ENCODE measurements at regions not wholly inside any gene's neighbourhood (a gene's known extent, or its start where the extent isn't known, plus 50 kb on each side); places are given as distances from the start of the nearest gene placed in this dataset.

GRCh38 chr6:139828751-139829519, 454.5 kb upstream of the CITED2 start:
- in situ Hi-C loops (cut with HindIII; ENCODE audit: low pct_ligation_motif_present, low pct_unique_long_range_greater_than_20kb, low sequenced_read_pairs): no loop called here
- no peak for DNase-seq

GRCh38 chr6:139825935-139826374, 451.5 kb upstream of the CITED2 start:
- DNase-seq: no peak
- in situ Hi-C loops (cut with HindIII; ENCODE audit: low pct_ligation_motif_present, low pct_unique_long_range_greater_than_20kb, low sequenced_read_pairs): no loop called here

GRCh38 chr6:139824864-139825263, 450.4 kb upstream of the CITED2 start:
- no peak for DNase-seq
- in situ Hi-C loops (cut with HindIII; ENCODE audit: low pct_ligation_motif_present, low pct_unique_long_range_greater_than_20kb, low sequenced_read_pairs): no loop called here

GRCh38 chr6:139823808-139824126, 449.3 kb upstream of the CITED2 start:
- in situ Hi-C loops (cut with HindIII; ENCODE audit: low pct_ligation_motif_present, low pct_unique_long_range_greater_than_20kb, low sequenced_read_pairs): no loop called here
- no peak for DNase-seq

- in situ Hi-C loops (cut with HindIII; ENCODE audit: low pct_ligation_motif_present, low pct_unique_long_range_greater_than_20kb, low sequenced_read_pairs): no loop called here
- no peak for DNase-seq
Measured at GRCh38 chr6:139823099-139823807, 448.8 kb upstream of the CITED2 start.

GRCh38 chr6:139821676-139822223, 447.3 kb upstream of the CITED2 start:
- in situ Hi-C loops (cut with HindIII; ENCODE audit: low pct_ligation_motif_present, low pct_unique_long_range_greater_than_20kb, low sequenced_read_pairs): no loop called here

GRCh38 chr6:139820210-139820609, 445.8 kb upstream of the CITED2 start:
- DNase-seq: peak; percentile 3
- in situ Hi-C loops (cut with HindIII; ENCODE audit: low pct_ligation_motif_present, low pct_unique_long_range_greater_than_20kb, low sequenced_read_pairs): no loop called here

More at GRCh38 chr6:139821676-139822223, 447.3 kb upstream of the CITED2 start:
- no peak for DNase-seq

- no peak for DNase-seq
- in situ Hi-C loops (cut with HindIII; ENCODE audit: low pct_ligation_motif_present, low pct_unique_long_range_greater_than_20kb, low sequenced_read_pairs): no loop called here
Measured at GRCh38 chr6:139819776-139820175, 445.3 kb upstream of the CITED2 start.

GRCh38 chr6:139812939-139813338, 438.5 kb upstream of the CITED2 start:
- DNase-seq: no peak
- in situ Hi-C loops (cut with HindIII; ENCODE audit: low pct_ligation_motif_present, low pct_unique_long_range_greater_than_20kb, low sequenced_read_pairs): no loop called here

- DNase-seq: peak; percentile 2
- in situ Hi-C loops (cut with HindIII; ENCODE audit: low pct_ligation_motif_present, low pct_unique_long_range_greater_than_20kb, low sequenced_read_pairs): no loop called here
Measured at GRCh38 chr6:139801571-139802321, 427.3 kb upstream of the CITED2 start.

GRCh38 chr6:139800837-139801236, 426.4 kb upstream of the CITED2 start:
- no peak for DNase-seq
- in situ Hi-C loops (cut with HindIII; ENCODE audit: low pct_ligation_motif_present, low pct_unique_long_range_greater_than_20kb, low sequenced_read_pairs): no loop called here

GRCh38 chr6:139790527-139790926, 416.1 kb upstream of the CITED2 start:
- no peak for DNase-seq
- in situ Hi-C loops (cut with HindIII; ENCODE audit: low pct_ligation_motif_present, low pct_unique_long_range_greater_than_20kb, low sequenced_read_pairs): no loop called here

GRCh38 chr6:139784222-139784769, 409.8 kb upstream of the CITED2 start:
- DNase-seq: no peak
- in situ Hi-C loops (cut with HindIII; ENCODE audit: low pct_ligation_motif_present, low pct_unique_long_range_greater_than_20kb, low sequenced_read_pairs): no loop called here

GRCh38 chr6:139779988-139780774, 405.7 kb upstream of the CITED2 start:
- in situ Hi-C loops (cut with HindIII; ENCODE audit: low pct_ligation_motif_present, low pct_unique_long_range_greater_than_20kb, low sequenced_read_pairs): no loop called here
- no peak for DNase-seq

- DNase-seq: peak; percentile 27
- in situ Hi-C loops (cut with HindIII; ENCODE audit: low pct_ligation_motif_present, low pct_unique_long_range_greater_than_20kb, low sequenced_read_pairs): no loop called here
Measured at GRCh38 chr6:139778688-139779087, 404.2 kb upstream of the CITED2 start.

- in situ Hi-C loops (cut with HindIII; ENCODE audit: low pct_ligation_motif_present, low pct_unique_long_range_greater_than_20kb, low sequenced_read_pairs): no loop called here
- no peak for DNase-seq
Measured at GRCh38 chr6:139778106-139778505, 403.7 kb upstream of the CITED2 start.

GRCh38 chr6:139777202-139777970, 402.9 kb upstream of the CITED2 start:
- in situ Hi-C loops (cut with HindIII; ENCODE audit: low pct_ligation_motif_present, low pct_unique_long_range_greater_than_20kb, low sequenced_read_pairs): no loop called here
- no peak for DNase-seq

All from ACHN (cell line).